NT2/D1 (cell line): ENCODE measurements at regions not wholly inside any gene's neighbourhood (a gene's known extent, or its start where the extent isn't known, plus 50 kb on each side); places are given as distances from the start of the nearest gene placed in this dataset.

Experiments used
- YY1 ChIP-seq: IDR thresholded peaks from 2 replicates; pipeline ENCODE4 v1.6.1; 2011; ENCODE audit not compliant: insufficient read length, insufficient read depth
- ZNF274 ChIP-seq: IDR thresholded peaks from 2 replicates; pipeline ENCODE4 v1.6.1; 2011; ENCODE audit warnings: mild to moderate bottlenecking, low read depth, low read length

DNA sequence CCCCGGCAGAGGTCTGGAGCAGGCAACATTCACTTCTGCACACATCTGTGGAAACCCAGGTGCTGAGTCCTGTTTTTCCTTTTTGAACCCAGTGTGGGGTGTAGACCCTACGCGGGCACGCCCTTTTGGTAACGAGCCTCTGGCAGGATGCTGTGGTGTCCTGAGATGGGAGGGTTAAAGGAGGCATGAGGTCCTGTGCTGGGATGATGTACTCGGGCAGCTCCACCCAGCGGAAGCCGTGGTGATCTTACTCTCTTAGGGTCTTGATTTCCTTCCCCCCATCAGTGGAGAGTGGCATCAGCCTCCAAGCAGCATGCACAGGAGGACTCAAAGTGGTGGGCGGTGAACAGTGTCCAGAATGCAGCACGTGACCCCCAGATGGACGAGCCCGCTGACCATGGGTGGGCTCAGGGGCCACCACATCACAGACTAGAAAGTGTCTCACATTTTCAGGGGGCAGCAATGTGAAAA is 148.6 kb downstream of the DNAJB6 start:
- no peak for TF ChIP-seq YY1
- no peak for TF ChIP-seq ZNF274
